ENCODE measurements at regions not wholly inside any gene's neighbourhood (a gene's known extent, or its start where the extent isn't known, plus 50 kb on each side); places are given as distances from the start of the nearest gene placed in this dataset.

DNA sequence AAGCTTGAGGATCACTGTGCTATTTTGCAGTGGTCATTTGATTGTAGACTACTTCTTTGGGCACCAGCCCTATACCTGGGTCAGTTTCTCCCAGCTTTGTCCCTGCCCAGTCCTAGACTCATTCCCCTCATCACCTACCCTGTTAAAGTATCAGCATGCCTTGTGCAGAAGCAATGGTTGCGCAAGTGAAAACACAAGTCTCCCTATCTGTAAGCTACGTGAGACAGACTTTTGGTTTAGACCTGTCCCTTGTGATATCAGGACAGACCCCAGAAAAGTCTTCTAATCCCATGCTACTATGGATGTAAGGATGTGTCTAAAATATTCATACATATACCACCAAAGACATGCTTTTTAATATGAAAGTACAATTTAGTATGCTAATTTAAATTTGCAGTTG lies 88.8 kb upstream of the ATP2B1 start:
- ATAC-seq (ENCODE audit: insufficient number of reproducible peaks, low FRiP score, low read depth) (no peak), DNase-seq (ENCODE audit: low spot score) (no peak)
- H3K4me3 ChIP-seq: no peak overlapping the region
- no peaks in the 10 kb centered on the region for H3K36me3 ChIP-seq
- H3K27ac ChIP-seq: no peak overlapping the region
- H3K27me3 ChIP-seq (replicated peaks; ENCODE audit: insufficient read depth): no peaks in the 10 kb centered on the region
- H3K9me3 ChIP-seq: no peaks in the 10 kb centered on the region
- TF ChIP-seq, protein P1, sequence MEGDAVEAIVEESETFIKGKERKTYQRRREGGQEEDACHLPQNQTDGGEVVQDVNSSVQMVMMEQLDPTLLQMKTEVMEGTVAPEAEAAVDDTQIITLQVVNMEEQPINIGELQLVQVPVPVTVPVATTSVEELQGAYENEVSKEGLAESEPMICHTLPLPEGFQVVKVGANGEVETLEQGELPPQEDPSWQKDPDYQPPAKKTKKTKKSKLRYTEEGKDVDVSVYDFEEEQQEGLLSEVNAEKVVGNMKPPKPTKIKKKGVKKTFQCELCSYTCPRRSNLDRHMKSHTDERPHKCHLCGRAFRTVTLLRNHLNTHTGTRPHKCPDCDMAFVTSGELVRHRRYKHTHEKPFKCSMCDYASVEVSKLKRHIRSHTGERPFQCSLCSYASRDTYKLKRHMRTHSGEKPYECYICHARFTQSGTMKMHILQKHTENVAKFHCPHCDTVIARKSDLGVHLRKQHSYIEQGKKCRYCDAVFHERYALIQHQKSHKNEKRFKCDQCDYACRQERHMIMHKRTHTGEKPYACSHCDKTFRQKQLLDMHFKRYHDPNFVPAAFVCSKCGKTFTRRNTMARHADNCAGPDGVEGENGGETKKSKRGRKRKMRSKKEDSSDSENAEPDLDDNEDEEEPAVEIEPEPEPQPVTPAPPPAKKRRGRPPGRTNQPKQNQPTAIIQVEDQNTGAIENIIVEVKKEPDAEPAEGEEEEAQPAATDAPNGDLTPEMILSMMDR (IDR thresholded peaks at IDR 0.05): no peak
- H3K4me1 ChIP-seq (ENCODE audit: control insufficient read depth in 1 of 2, low read depth in 2 of 2): no peaks in the 10 kb centered on the region

GRCh38 chr12:89796798-89797382 lies 88.3 kb upstream of the ATP2B1 start:
- ATAC-seq (ENCODE audit: insufficient number of reproducible peaks, low FRiP score, low read depth) (no peak), DNase-seq (ENCODE audit: low spot score) (no peak)
- no peaks in the 10 kb centered on the region for H3K4me1 ChIP-seq (ENCODE audit: control insufficient read depth in 1 of 2, low read depth in 2 of 2)
- no peak overlapping the region for H3K27ac ChIP-seq
- no peaks in the 10 kb centered on the region for H3K27me3 ChIP-seq (replicated peaks; ENCODE audit: insufficient read depth)
- no peaks in the 10 kb centered on the region for H3K36me3 ChIP-seq
- TF ChIP-seq, protein P1 (IDR thresholded peaks at IDR 0.05): no peak
- H3K4me3 ChIP-seq: no peak overlapping the region
- no peaks in the 10 kb centered on the region for H3K9me3 ChIP-seq

DNA sequence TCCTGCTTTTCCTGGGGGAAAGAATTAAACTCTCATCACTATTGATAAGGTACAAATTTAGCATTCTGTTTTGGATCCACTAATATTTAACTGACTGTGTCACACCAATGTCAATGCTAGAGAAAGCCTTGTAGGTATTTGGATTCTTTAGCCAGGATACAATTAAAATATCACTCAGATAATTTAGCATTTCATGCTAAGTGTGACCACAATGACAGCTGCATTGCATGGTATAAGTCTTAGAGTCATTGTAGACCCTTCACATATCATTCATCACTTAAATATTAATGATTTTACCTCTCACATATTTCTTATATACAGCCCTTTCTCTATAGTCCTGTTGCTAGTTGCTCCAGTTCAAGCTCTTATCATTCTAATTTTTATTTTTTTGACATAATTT lies 85.3 kb upstream of the ATP2B1 start:
- no peaks in the 10 kb centered on the region for H3K4me1 ChIP-seq (ENCODE audit: control insufficient read depth in 1 of 2, low read depth in 2 of 2)
- H3K4me3 ChIP-seq: no peak overlapping the region
- no peak overlapping the region for H3K27ac ChIP-seq
- H3K9me3 ChIP-seq: no peaks in the 10 kb centered on the region
- DNase-seq (ENCODE audit: low spot score) (no peak), ATAC-seq (ENCODE audit: insufficient number of reproducible peaks, low FRiP score, low read depth) (no peak)
- no peaks in the 10 kb centered on the region for H3K27me3 ChIP-seq (replicated peaks; ENCODE audit: insufficient read depth)
- TF ChIP-seq, protein P1 (IDR thresholded peaks at IDR 0.05): no peak
- H3K36me3 ChIP-seq: no peaks in the 10 kb centered on the region

DNA sequence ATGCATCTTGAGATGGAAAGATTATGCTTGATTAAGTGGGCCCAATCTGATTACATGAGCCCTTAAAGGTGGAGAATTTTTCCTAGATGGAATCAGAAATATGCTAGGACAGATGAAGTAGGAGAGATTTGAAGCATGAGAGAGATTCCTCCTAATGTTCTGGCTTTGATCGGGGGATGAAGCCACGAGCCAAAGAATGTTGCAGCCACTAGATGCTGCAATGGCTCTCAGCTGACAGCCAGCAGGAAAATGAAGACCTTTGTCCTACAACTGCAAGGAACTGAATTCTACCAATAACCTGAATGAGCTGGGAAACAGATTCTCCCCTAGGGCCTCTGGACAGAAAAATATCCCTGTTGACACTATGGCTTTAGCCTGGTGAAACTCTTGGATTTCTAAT lies 82.6 kb upstream of the ATP2B1 start:
- no peak overlapping the region for H3K4me3 ChIP-seq
- ATAC-seq (ENCODE audit: insufficient number of reproducible peaks, low FRiP score, low read depth): no peak
- TF ChIP-seq, protein P1 (IDR thresholded peaks at IDR 0.05): no peak

GRCh38 chr12:89789862-89790261 lies 81.2 kb upstream of the ATP2B1 start:
- ATAC-seq (ENCODE audit: insufficient number of reproducible peaks, low FRiP score, low read depth): no peak

More for the DNA sequence above, 82.6 kb upstream of the ATP2B1 start:
- Histone ChIP-seq H3K27me3 (replicated peaks; ENCODE audit: insufficient read depth) (no peaks in the 10 kb centered on the region), H3K4me1 (ENCODE audit: control insufficient read depth in 1 of 2, low read depth in 2 of 2) (no peaks in the 10 kb centered on the region), H3K9me3 (no peaks in the 10 kb centered on the region), H3K36me3 (no peaks in the 10 kb centered on the region), H3K27ac (no peak overlapping the region)
- DNase-seq (ENCODE audit: low spot score): no peak

More at GRCh38 chr12:89789862-89790261, 81.2 kb upstream of the ATP2B1 start:
- DNase-seq (ENCODE audit: low spot score): no peak
- H3K27me3 ChIP-seq (replicated peaks; ENCODE audit: insufficient read depth): no peaks in the 10 kb centered on the region
- TF ChIP-seq, protein P1 (IDR thresholded peaks at IDR 0.05): no peak
- H3K4me3 ChIP-seq: no peak overlapping the region
- H3K9me3 ChIP-seq: no peaks in the 10 kb centered on the region
- no peaks in the 10 kb centered on the region for H3K4me1 ChIP-seq (ENCODE audit: control insufficient read depth in 1 of 2, low read depth in 2 of 2)
- H3K27ac ChIP-seq: no peak overlapping the region
- H3K36me3 ChIP-seq: no peaks in the 10 kb centered on the region
